B cell (primary cell): ENCODE measurements at regions not wholly inside any gene's neighbourhood (a gene's known extent, or its start where the extent isn't known, plus 50 kb on each side); places are given as distances from the start of the nearest gene placed in this dataset.

Source experiments
- CTCF ChIP-seq: fragments of 200-600 bp; IDR thresholded peaks from one replicate; pipeline ENCODE4 v1.8.0; 2022; ENCODE audit warnings: antibody characterized with exemption, mild to moderate bottlenecking
- EZH2 ChIP-seq: IDR thresholded peaks from 2 replicates; pipeline ENCODE4 v1.6.1; 2012; ENCODE audit warnings: borderline replicate concordance, low read depth, mild to moderate bottlenecking, moderate library complexity, low read length; ENCODE audit not compliant: insufficient read depth, poor library complexity, severe bottlenecking

GRCh38 chr6:12235341-12235740 lies 54.8 kb upstream of the EDN1 start:
- TF ChIP-seq EZH2 = no peak
- no peak for TF ChIP-seq CTCF
